IMR-90 (cell line): ENCODE measurements at regions not wholly inside any gene's neighbourhood (a gene's known extent, or its start where the extent isn't known, plus 50 kb on each side); places are given as distances from the start of the nearest gene placed in this dataset.

Experiments used
- CEBPB ChIP-seq: IDR thresholded peaks from 2 replicates; pipeline ENCODE4 v1.6.1; 2012; ENCODE audit warnings: low read depth, low read length, improper control_type of control experiment
- CHD1 ChIP-seq: IDR thresholded peaks from 2 replicates; pipeline ENCODE4 v1.6.1; 2012; ENCODE audit warnings: low read depth, low read length, improper control_type of control experiment
- MXI1 ChIP-seq: IDR thresholded peaks from 2 replicates; pipeline ENCODE4 v1.6.1; 2012; ENCODE audit warnings: low read depth, mild to moderate bottlenecking, low read length, moderate library complexity, borderline replicate concordance
- POLR2A ChIP-seq: IDR thresholded peaks from 2 replicates; pipeline ENCODE4 v1.6.1; 2012; ENCODE audit warnings: mild to moderate bottlenecking, low read depth, low read length
- RFX5 ChIP-seq: IDR thresholded peaks from 2 replicates; pipeline ENCODE4 v1.8.0; 2012; ENCODE audit warnings: low read depth, mild to moderate bottlenecking, low read length, moderate library complexity
- TF ChIP-seq, protein P1 (sequence below): conservative IDR thresholded peaks from 2 replicates; pipeline ENCODE4 v1.5.1; 2012; ENCODE audit warnings: mild to moderate bottlenecking, low read depth, low read length, improper control_type of control experiment
- TF ChIP-seq, protein P2 (sequence below): fragments of 150-350 bp; IDR thresholded peaks from 2 replicates; pipeline ENCODE4 v1.6.1; 2016; ENCODE audit warnings: low read depth, mild to moderate bottlenecking, low read length, moderate library complexity, borderline replicate concordance

DNA sequence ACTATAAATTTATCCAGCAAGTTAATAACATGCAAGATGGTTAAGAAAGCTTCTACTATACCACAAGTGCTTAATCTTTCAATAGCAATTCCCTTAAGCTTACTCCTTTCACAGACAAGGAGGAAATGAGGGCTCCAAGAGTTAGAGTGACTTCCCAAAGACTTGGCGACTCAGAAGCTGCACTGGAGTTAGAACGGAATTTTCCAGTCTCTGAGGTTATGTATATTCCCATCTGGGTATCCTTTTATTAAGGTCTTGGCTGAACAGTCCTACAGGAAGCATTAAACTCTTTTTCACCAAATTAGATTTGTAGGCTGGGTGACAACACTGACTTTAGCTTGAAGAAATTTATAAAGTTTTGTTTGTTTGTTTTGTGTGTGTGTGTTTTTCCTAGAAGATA, 256.9 kb upstream of the DPP10 start:
- TF ChIP-seq, protein P1, sequence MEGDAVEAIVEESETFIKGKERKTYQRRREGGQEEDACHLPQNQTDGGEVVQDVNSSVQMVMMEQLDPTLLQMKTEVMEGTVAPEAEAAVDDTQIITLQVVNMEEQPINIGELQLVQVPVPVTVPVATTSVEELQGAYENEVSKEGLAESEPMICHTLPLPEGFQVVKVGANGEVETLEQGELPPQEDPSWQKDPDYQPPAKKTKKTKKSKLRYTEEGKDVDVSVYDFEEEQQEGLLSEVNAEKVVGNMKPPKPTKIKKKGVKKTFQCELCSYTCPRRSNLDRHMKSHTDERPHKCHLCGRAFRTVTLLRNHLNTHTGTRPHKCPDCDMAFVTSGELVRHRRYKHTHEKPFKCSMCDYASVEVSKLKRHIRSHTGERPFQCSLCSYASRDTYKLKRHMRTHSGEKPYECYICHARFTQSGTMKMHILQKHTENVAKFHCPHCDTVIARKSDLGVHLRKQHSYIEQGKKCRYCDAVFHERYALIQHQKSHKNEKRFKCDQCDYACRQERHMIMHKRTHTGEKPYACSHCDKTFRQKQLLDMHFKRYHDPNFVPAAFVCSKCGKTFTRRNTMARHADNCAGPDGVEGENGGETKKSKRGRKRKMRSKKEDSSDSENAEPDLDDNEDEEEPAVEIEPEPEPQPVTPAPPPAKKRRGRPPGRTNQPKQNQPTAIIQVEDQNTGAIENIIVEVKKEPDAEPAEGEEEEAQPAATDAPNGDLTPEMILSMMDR, result no peak
- TF ChIP-seq CEBPB, result no peak
- no peak for TF ChIP-seq MXI1
- no peak for TF ChIP-seq POLR2A
- no peak for TF ChIP-seq CHD1
- no peak for TF ChIP-seq RFX5
- TF ChIP-seq, protein P2, sequence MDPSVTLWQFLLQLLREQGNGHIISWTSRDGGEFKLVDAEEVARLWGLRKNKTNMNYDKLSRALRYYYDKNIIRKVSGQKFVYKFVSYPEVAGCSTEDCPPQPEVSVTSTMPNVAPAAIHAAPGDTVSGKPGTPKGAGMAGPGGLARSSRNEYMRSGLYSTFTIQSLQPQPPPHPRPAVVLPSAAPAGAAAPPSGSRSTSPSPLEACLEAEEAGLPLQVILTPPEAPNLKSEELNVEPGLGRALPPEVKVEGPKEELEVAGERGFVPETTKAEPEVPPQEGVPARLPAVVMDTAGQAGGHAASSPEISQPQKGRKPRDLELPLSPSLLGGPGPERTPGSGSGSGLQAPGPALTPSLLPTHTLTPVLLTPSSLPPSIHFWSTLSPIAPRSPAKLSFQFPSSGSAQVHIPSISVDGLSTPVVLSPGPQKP, result no peak
